ENCODE measurements at regions not wholly inside any gene's neighbourhood (a gene's known extent, or its start where the extent isn't known, plus 50 kb on each side); places are given as distances from the start of the nearest gene placed in this dataset.

- TF ChIP-seq CTCF (IDR thresholded peaks at IDR 0.05; ENCODE audit: low read depth, low read length, missing input control) (no peak), YY1 (IDR thresholded peaks at IDR 0.05) (no peak), HNF4G (IDR thresholded peaks at IDR 0.05) (no peak), SP1 (IDR thresholded peaks at IDR 0.05) (peak; percentile 55), ATF3 (IDR thresholded peaks at IDR 0.05) (peak; percentile 89), REST (IDR thresholded peaks at IDR 0.05) (peak; percentile 25), EGR1 (IDR thresholded peaks at IDR 0.05; ENCODE audit: low read depth in 2 of 2) (no peak), MAX (IDR thresholded peaks at IDR 0.05) (no peak)
These were observed 182.7 kb upstream of the SALL4 start for GRCh38 chr20:51985013-51985415.

Data from liver (tissue), 3 donors.